ENCODE measurements at regions not wholly inside any gene's neighbourhood (a gene's known extent, or its start where the extent isn't known, plus 50 kb on each side); places are given as distances from the start of the nearest gene placed in this dataset.
"Not testable (repeated sequence)": the region's sequence is repeated elsewhere in the genome, so short reads cannot be mapped to it uniquely, and the experiment has no call there.

DNA sequence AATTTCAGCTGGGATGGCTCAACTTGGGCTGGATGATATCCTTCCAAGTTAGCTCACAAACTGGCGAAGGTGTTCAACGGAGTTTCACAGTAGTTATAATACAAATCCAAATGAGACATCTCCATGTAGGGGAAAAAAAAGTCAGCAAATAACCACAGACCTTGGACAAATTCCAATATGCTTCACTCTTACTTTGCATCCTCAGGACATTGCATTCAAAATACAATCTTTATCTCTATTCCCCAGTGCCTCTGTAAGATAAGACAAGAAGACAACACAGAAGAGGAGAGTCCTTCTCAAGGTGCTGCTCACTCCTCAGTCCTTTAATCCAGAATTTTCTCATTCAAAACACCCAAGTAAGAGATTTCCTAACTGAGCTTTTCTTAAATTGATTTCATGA, 1797.7 kb downstream of the MRPL39 start:
- no peak for DNase-seq

GRCh38 chr21:23806966-23807548, 1800.2 kb downstream of the MRPL39 start:
- not testable (repeated sequence) for DNase-seq

- DNase-seq: no peak
These were observed 1802.4 kb downstream of the MRPL39 start for GRCh38 chr21:23804866-23805265.

DNA sequence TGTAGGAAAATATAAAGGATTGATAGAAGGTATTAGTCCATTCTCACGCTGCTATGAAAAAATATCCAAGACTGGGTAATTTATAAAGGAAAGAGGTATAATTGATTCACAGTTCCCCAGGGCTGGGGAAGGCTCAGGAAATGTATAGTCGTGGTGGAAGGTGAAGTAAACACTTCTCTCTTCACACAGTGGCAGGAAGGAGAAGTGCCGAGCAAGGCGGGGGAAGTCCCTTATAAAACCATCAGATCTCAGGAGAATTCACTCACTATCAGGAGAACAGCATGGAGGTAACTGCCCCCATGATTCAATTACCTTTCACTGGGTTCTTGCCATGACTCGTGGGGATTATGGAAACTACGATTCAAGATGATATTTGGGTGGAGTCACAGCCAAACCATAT, 1806.0 kb downstream of the MRPL39 start:
- DNase-seq: no peak

DNA sequence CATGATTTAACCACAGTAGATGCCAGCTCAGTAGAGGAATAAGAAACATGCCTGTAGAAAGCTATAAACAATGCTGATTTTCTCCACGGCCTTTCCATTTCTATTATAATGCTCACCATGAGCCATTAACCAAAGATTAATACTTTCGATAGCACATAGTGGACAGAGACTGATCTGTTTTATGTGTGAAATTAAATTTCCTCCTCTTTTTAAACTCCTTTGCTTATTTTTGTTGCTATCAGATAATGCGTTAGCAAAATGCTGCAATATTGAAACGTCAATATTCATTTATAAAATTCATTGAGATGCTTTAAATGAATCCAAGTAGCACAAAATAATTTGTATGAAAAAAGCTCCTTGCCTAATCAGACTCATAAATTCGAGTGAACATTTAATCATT, 1807.9 kb downstream of the MRPL39 start:
- DNase-seq: no peak

GRCh38 chr21:23792300-23792699, 1815.0 kb downstream of the MRPL39 start:
- no peak for DNase-seq

DNA sequence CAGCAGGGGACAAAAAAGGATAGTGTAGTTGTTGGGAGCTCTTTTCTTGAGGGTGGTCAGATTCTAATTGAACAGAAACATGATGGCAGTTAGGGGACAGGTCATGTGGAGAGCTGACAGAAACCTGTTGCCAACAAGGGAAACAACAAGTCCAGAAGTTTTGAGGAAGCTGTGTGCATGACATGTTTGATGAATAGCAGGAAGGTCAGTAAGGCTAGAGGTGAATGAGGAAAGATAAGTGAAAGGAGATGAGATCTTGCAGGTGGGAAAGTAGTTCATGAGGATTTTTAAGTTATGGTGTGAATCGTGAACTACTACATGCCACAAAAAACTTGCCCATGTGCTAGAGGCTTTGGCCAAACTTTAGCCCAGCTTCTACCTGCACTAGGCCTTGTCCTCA, 1817.4 kb downstream of the MRPL39 start:
- DNase-seq: no peak

DNA sequence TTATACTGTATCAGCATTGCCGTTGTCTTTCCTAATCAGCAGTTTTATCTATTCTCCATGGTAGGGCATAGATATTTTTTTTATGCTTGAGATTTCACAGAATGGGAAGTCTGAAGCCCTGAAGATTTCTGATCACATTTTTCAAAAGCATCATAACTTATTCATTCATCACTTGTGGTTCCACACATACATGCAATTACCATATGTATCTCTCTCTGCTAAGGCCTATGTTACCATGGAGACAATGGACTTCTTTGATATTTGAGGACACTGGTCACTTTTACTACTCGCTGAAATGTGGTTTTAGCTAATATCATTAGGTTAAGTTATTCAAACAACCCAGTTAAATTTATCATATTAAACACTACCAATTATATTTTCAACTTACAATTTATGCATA, 1827.0 kb downstream of the MRPL39 start:
- no peak for DNase-seq

GRCh38 chr21:23743821-23744220, 1863.5 kb downstream of the MRPL39 start:
- DNase-seq: no peak

DNA sequence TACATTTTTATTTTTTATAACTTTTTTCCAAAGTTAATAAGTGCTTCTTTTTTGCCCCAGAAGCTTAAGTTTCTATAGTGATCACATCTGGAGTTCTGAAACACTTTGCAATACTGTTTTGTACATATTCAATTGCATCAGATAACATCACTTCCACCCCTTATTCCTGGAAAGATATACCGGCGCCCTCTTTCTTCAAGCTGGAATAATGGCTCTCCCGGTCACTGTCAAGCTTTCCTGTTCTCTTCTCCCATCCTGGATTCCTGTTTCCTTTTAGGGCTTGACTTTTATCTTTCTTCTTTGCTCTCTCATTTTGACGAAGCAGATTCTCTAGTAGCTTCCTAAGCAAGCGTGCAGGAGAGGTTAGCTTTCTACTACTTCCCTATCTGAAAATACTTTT, 1866.8 kb downstream of the MRPL39 start:
- DNase-seq: no peak

DNA sequence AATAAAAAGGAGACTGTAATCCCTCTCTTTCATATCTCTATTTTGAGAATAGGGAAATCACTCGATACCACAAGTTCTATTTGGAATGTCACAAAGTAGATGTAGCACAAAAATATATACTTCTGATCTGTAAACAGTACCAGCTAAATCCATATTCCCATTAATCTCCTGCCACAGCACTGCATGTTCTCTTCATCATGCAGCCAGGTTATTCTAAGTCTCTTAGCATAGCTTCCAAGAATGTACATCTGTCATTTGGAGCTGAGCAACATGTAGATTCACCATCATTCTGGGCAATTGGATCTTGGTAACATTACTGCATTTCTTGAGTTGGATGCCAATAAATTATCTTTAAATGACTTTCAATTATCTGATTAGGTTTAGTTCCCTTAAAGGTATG, 1874.5 kb downstream of the MRPL39 start:
- no peak for DNase-seq

DNA sequence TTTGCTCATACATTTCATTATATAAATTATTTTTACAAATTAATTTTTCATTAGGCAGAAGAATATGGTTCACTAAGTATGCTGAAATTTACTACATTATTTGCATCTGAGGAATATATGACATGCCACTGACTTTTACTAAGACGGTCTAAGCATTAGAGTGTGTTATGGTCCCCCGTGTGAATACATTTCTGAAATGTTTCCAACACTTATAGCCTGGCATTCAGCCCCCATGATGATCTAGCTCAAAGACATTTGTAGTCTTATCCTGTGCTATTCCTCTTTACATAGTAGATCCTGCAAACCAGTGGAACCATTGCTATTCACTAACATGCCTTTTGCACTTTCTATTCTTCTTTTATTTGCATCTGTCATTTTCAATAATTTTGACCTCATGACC, 1878.0 kb downstream of the MRPL39 start:
- DNase-seq: no peak

GRCh38 chr21:23725576-23725975, 1881.7 kb downstream of the MRPL39 start:
- no peak for DNase-seq

- no peak for DNase-seq
These were observed 1888.6 kb downstream of the MRPL39 start for GRCh38 chr21:23718446-23719285.

DNA sequence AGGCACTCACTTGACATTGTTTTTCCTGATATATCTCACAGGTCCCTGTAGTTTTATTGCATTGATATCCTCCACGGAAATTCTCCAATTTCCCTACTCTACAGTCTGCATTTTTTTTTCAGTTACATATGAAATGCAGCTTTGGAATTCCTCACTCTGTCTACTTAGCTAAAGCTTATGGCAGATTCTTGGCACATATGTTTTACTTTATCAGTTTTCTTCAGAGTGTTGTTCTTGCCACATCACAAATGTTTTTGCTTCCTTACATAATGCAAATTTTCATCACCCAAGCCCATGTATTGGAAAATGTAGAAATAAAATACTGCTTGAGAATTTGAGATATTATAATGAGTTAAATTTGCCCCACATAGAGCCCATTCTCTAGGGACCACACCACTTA, 1895.1 kb downstream of the MRPL39 start:
- no peak for DNase-seq

- no peak for DNase-seq
These were observed 1900.8 kb downstream of the MRPL39 start for GRCh38 chr21:23706431-23706830.

GRCh38 chr21:23699402-23699801, 1907.9 kb downstream of the MRPL39 start:
- no peak for DNase-seq

DNA sequence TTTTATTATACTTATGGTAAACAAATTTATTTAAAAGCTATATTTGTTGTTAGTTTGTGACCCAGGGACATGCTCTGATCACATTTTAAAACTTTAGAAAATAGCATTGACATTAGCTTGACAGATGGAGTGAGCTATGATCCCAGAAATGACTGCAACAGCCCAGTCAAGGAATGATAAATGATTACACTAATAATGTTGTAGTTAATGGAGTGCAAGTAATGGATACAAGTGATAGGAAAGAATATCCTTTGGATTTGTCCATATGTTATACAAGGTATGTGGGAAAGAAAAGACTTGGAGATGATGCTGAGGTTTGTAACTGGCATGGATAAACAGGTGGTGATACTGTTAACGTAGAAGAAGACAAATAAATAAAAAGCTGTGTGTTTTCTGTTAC, 1908.7 kb downstream of the MRPL39 start:
- no peak for DNase-seq

DNA sequence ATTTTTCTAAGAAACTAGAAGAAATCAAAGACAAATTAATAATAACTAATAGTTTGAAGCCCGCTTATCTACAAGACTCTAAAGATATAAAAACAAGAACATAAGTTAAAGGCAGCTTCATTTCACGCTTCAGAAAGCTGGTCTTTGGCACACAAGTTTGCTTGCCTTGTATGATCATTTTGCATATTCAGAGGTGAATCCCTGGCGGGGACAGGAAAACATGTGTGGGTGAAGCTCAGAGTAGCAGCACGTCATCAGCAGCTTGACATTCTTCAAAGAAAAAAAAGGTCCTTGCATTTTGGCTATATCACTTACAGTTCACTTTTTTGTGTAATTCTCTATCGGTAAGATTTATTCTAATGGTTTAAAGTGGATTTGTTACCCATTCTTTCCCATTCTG, 1911.8 kb downstream of the MRPL39 start:
- peak in 1 of 2 donors; percentile 14 for DNase-seq

DNA sequence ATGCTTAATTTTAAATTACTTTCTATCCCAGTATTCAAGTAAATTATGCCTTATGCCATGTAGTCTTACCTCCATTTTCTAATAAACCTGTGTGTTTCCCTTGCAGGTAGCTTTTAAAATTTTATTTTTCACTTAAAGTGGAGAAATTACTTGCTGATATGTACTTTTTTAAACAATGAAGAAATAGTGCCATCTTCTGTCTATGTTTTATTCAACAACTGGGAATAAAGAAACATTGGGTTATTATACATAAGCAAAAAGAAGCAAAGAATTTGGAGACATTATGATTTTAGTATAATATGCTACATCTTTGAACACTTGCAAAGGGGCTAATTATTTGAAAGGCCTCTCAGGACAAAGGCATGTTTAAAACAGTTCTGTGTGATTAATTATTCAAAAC, 1912.9 kb downstream of the MRPL39 start:
- no peak for DNase-seq

- DNase-seq: no peak
These were observed 1917.0 kb downstream of the MRPL39 start for GRCh38 chr21:23690316-23690715.

- no peak for DNase-seq
These were observed 1920.4 kb downstream of the MRPL39 start for GRCh38 chr21:23686737-23687523.

- DNase-seq: no peak
These were observed 1922.8 kb downstream of the MRPL39 start for GRCh38 chr21:23684431-23684830.

- DNase-seq: no peak
These were observed 1943.0 kb downstream of the MRPL39 start for GRCh38 chr21:23664193-23664694.

All from CD4-positive, alpha-beta T cell treated with Interleukin-4 for 1 hour (primary cell).